Keratinocyte (primary cell): ENCODE measurements at regions not wholly inside any gene's neighbourhood (a gene's known extent, or its start where the extent isn't known, plus 50 kb on each side); places are given as distances from the start of the nearest gene placed in this dataset.

Experiments used
- DNase-seq: peaks from one replicate; pipeline ENCODE4 v3.0.0-alpha.2; 2011; ENCODE audit warnings: low read depth, missing footprints, low spot score
- FAIRE-seq: peaks from 2 replicates; lab custom pipeline; 2011; peaks lifted over from hg19 to GRCh38; lab: Jason Lieb, UNC
- H2AFZ ChIP-seq: 2 replicates; pipeline ENCODE4 v1.6.0; 2012; ENCODE audit warnings: low read length, control low read depth, inconsistent platforms; ENCODE audit not compliant: control insufficient read depth
- H3K27ac ChIP-seq: 2 replicates; pipeline ENCODE4 v1.5.1; 2011; ENCODE audit warnings: low read length; ENCODE audit not compliant: control insufficient read depth, insufficient read depth
- H3K27me3 ChIP-seq: 3 replicates; pipeline ENCODE4 v1.6.0; 2011; ENCODE audit warnings: low read length; ENCODE audit not compliant: control insufficient read depth, insufficient read depth; ENCODE audit errors: extremely low read depth
- H3K36me3 ChIP-seq, 2 experiments: 2 replicates in 1 of 2; 3 replicates in 1 of 2; pipeline ENCODE4 v1.5.1; 2011; ENCODE audit warnings: low read length in 2 of 2, mild to moderate bottlenecking in 1 of 2; ENCODE audit not compliant: control insufficient read depth in 2 of 2, insufficient read depth in 2 of 2; ENCODE audit errors: extremely low read depth in 1 of 2
- H3K4me1 ChIP-seq: 3 replicates; pipeline ENCODE4 v1.5.1; 2011; ENCODE audit warnings: low read length; ENCODE audit not compliant: control insufficient read depth, insufficient read depth; ENCODE audit errors: extremely low read depth
- H3K4me2 ChIP-seq: 3 replicates; pipeline ENCODE4 v1.6.0; 2011; ENCODE audit warnings: low read depth, low read length; ENCODE audit not compliant: control insufficient read depth, insufficient read depth; ENCODE audit errors: extremely low read depth
- H3K4me3 ChIP-seq, 3 experiments: fragments of 200-600 bp in 1 of 3; sonication (generic) in 1 of 3; 2 replicates in 2 of 3; 3 replicates in 1 of 3; pipeline ENCODE4 v1.5.1; 2011 to 2016; ENCODE audit warnings: low read length in 3 of 3, mild to moderate bottlenecking in 3 of 3, control low read depth in 2 of 3, inconsistent platforms in 1 of 3, low read depth in 1 of 3, mixed read lengths in 1 of 3, mixed run types in 1 of 3, moderate library complexity in 1 of 3; ENCODE audit not compliant: control insufficient read depth in 2 of 3, insufficient read depth in 2 of 3; ENCODE audit errors: extremely low read depth in 1 of 3
- H3K79me2 ChIP-seq: 2 replicates; pipeline ENCODE4 v1.6.0; 2012; ENCODE audit warnings: low read length; ENCODE audit not compliant: control insufficient read depth, insufficient read depth
- H3K9ac ChIP-seq: 3 replicates; pipeline ENCODE4 v1.6.0; 2011; ENCODE audit warnings: low read length; ENCODE audit not compliant: control insufficient read depth, insufficient read depth; ENCODE audit errors: extremely low read depth
- H3K9me1 ChIP-seq: 3 replicates; pipeline ENCODE4 v1.6.0; 2011; ENCODE audit warnings: low read length; ENCODE audit not compliant: control insufficient read depth, insufficient read depth; ENCODE audit errors: extremely low read depth
- H3K9me3 ChIP-seq: 2 replicates; pipeline ENCODE4 v1.5.1; 2012; ENCODE audit warnings: low read depth, low read length; ENCODE audit not compliant: control insufficient read depth
- H4K20me1 ChIP-seq: 3 replicates; pipeline ENCODE4 v1.6.0; 2011; ENCODE audit warnings: low read length; ENCODE audit not compliant: control insufficient read depth, insufficient read depth; ENCODE audit errors: extremely low read depth
- EZH2 ChIP-seq: IDR thresholded peaks from one replicate; pipeline ENCODE4 v1.6.1; 2012; ENCODE audit warnings: inconsistent platforms, mild to moderate bottlenecking, low read length, moderate library complexity
- dilution Hi-C: fragments of 300-500 bp; cut with MboI; formaldehyde crosslinking; loops from one replicate; pipeline ENCODE4 v1.7.0; 2020; ENCODE audit warnings: low sequenced_read_pairs; ENCODE audit not compliant: extremely low pct_ligation_motif_present
- TF ChIP-seq, protein P1 (sequence below), 3 experiments: IDR thresholded peaks in 1 of 3; conservative IDR thresholded peaks in 1 of 3; optimal IDR thresholded peaks in 1 of 3; 2 replicates in 2 of 3; 3 replicates in 1 of 3; pipeline versions ENCODE3 to v1.5.1; 2011; ENCODE audit warnings: low read length in 3 of 3, mild to moderate bottlenecking in 3 of 3, moderate library complexity in 2 of 3, control low read depth in 1 of 3, inconsistent platforms in 1 of 3; ENCODE audit not compliant: insufficient read depth in 2 of 3; ENCODE audit errors: extremely low read depth in 1 of 3

DNA sequence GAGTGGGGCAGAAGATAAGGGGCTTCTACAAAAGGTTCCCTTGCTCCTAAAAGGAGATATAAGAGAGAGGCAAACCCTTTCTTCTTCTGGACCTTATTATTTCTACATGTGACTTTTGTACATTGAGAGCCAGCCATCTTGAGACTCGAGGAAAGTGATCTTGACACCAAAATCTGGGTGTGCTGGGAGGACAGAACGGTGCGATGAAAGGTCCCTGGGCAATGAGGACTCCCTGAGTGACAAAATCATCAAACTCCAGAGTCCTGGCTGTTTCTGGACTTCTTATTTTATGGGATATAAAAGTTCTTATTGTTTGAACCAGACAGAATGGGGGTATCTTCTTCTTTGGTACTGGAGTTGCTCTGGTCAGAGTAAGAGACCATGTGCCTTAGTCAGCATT, 411.0 kb downstream of the ZNF536 start:
- DNase-seq = no peak
- Histone ChIP-seq H3K4me3 (no peak overlapping the region), H3K27ac (no peak overlapping the region), H3K9me3 (no peaks in the 10 kb centered on the region), H3K36me3 (no peaks in the 10 kb centered on the region), H3K4me1 (no peaks in the 10 kb centered on the region), H3K27me3 (no peaks in the 10 kb centered on the region), H3K9ac (no peak overlapping the region), H3K79me2 (no peaks in the 10 kb centered on the region), H4K20me1 (no peaks in the 10 kb centered on the region), H3K9me1 (no peaks in the 10 kb centered on the region), H3K4me2 (no peak overlapping the region), H2AFZ (no peak overlapping the region)
- no peak for TF ChIP-seq EZH2
- TF ChIP-seq, protein P1, sequence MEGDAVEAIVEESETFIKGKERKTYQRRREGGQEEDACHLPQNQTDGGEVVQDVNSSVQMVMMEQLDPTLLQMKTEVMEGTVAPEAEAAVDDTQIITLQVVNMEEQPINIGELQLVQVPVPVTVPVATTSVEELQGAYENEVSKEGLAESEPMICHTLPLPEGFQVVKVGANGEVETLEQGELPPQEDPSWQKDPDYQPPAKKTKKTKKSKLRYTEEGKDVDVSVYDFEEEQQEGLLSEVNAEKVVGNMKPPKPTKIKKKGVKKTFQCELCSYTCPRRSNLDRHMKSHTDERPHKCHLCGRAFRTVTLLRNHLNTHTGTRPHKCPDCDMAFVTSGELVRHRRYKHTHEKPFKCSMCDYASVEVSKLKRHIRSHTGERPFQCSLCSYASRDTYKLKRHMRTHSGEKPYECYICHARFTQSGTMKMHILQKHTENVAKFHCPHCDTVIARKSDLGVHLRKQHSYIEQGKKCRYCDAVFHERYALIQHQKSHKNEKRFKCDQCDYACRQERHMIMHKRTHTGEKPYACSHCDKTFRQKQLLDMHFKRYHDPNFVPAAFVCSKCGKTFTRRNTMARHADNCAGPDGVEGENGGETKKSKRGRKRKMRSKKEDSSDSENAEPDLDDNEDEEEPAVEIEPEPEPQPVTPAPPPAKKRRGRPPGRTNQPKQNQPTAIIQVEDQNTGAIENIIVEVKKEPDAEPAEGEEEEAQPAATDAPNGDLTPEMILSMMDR (optimal IDR thresholded peaks at IDR 0.05 in 1 of 3, IDR thresholded peaks at IDR 0.05 in 1 of 3, conservative IDR thresholded peaks at IDR 0.05 in 1 of 3; ENCODE audit: extremely low read depth in 1 of 3, insufficient read depth in 2 of 3, low read length in 3 of 3) = no peak
- FAIRE-seq = no peak
- dilution Hi-C loops = no loop called here

DNA sequence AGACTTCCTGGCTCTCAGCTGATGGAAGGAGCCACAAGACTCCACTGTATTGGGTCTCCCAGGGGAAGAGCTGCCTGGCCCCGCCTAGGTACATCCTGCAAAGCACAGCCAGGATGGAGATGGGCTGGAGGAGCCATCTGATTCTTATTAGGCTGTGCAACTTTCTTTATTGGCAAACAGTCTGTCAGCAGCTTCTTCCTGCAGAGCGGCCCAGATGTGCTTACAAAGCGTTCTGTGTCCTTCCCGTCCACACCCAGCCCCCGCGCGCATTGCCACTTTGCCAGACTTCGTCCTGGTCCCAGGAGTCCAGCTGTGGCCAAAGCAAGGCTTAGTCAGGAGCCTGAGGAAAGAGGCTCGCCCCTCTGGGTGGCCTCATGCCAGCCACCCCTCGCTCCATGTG, 409.3 kb downstream of the ZNF536 start:
- FAIRE-seq (no peak), DNase-seq (no peak)
- dilution Hi-C loops = no loop called here
- no peak overlapping the region for H3K4me3 ChIP-seq
- no peaks in the 10 kb centered on the region for H3K9me1 ChIP-seq
- no peaks in the 10 kb centered on the region for H3K79me2 ChIP-seq
- no peaks in the 10 kb centered on the region for H3K36me3 ChIP-seq
- no peak overlapping the region for H3K9ac ChIP-seq
- no peaks in the 10 kb centered on the region for H3K4me1 ChIP-seq
- H3K9me3 ChIP-seq = no peaks in the 10 kb centered on the region
- no peak overlapping the region for H3K27ac ChIP-seq
- H3K4me2 ChIP-seq = no peak overlapping the region
- H3K27me3 ChIP-seq = no peaks in the 10 kb centered on the region
- no peak overlapping the region for H2AFZ ChIP-seq
- H4K20me1 ChIP-seq = no peaks in the 10 kb centered on the region
- TF ChIP-seq, protein P1 (optimal IDR thresholded peaks at IDR 0.05 in 1 of 3, IDR thresholded peaks at IDR 0.05 in 1 of 3, conservative IDR thresholded peaks at IDR 0.05 in 1 of 3; ENCODE audit: extremely low read depth in 1 of 3, insufficient read depth in 2 of 3, low read length in 3 of 3) = no peak
- no peak for TF ChIP-seq EZH2
